Activated naive CD4-positive, alpha-beta T cell treated with Interleukin-2 at 50 U/mL for 16 hours (primary cell): ENCODE measurements at regions not wholly inside any gene's neighbourhood (a gene's known extent, or its start where the extent isn't known, plus 50 kb on each side); places are given as distances from the start of the nearest gene placed in this dataset.

Experiments
- DNase-seq: peaks from one replicate; pipeline ENCODE4 v3.0.0-alpha.2; 2020

GRCh38 chr1:47555841-47556560 is 118.2 kb downstream of the FOXD2 start:
- DNase-seq: no peak

DNA sequence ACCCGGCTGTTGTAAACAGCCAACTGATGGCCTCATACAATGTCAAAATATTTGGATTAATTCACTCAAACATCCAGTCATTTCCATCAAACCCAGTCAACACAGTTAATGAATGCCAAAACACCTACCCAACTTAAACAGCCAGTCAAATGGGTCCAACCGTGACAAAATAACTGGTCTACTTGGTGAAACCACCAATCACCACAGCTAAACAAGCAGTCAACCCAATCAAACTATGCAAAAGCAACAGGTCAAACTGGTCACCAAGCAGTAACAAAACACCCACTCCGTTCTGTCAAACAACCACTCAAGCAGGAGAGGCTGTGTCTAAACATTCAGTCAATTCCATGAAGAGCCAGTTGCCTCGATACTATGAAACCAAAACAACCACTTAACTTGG is 119.2 kb downstream of the FOXD2 start:
- DNase-seq: no peak

DNA sequence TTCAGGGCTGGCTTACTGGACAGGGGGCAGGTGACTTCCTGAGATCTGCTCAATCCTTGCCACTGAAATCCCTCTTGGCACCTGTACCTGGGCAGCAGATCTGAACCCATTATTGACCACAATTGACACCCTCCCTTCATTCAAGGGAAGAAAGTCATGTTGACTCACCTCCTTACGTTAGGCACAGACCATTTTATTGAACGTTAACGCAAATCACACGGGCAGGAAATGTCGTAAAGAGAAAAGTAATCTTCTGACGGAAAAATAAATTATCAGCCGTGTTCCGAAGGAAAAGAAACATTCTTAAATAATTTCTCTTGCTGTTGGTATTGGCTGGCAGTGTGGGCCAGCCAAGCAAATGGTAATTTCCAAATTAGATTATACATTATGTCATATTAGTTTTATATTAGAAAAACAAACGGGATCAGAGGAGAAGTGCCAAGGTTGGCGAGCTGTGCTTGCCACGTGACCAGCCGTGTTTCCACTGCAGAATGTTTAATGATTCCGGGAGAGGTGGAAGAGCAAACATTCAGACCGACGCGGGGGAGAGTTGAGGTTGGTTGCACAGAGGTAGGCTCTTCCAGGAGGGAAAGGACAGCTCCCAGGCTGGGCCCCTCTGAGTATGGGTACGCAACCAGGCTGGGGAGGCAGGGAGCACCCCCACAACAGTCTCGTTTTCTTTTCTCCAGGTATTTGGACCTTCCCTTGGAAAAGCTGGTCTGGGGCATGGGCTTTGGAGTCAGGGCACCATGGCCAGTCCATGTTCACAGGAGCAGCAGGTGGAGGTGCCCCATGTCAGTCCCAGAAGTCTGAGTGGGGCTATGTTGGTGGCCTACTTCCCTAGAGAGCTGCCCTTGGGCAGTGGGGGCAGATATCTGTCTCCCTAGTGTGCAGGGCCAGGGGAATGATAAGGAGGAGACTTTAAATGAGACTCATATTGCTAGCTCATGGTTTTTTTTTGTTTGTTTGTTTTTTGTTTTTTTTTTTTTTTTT is 121.1 kb downstream of the FOXD2 start:
- no peak for DNase-seq

DNA sequence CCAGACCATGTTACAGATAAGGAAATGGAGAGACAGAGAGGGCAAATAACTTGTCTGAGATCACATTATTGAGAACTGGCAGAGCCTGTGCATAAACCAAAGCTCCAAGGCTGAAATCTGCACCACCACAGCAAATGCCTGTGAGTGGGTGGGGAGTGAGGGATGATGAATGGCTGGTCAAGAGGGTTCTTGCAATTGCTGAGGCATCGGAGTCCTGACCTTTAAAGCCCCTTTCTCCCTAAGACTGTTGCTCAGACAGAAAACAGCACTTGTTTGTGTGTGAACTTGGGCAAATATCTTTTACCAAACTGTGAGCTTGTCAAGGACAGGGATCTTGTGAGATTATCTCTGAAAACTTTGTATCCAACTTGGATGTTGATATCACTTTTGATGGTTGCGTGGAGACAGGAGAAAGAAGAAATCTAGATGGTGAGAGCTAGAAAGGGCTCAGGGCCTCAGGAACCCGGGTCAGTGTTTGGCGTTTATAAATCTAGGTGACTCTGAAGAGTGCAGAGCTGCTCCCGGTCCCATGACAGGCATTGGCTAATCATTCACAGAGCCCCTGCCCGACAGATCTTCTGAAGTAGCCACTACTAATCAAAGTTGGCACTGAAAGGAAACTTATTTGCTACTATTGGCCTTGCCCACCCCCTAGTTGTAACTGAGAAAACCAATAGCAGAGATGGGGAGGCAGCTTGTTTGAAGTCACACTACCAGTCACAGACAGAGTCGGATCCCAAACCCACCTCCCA is 122.3 kb downstream of the FOXD2 start:
- DNase-seq: no peak

- no peak for DNase-seq
Measured at GRCh38 chr1:47561523-47562007, 123.7 kb downstream of the FOXD2 start.

DNA sequence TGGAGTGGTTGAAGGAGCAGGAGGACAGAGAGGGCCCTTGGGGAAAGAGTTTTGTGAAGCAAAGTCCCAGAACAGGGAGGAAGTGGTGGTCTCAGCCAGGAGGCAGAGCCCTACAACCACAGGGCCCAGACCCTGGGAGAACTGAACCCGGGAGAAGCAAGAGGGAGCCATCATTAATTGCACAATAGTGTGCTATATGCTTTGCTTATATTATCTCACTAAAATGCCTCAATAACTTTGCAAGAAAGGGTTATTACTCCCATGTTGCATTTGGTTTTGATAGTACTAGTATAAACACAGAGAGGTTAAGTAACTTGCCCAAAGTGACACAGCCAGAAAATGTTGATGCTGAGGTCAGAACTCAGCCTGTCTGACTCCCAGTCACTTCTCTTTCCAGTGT is 124.3 kb downstream of the FOXD2 start:
- DNase-seq: no peak

GRCh38 chr1:47562799-47563198 is 125.0 kb downstream of the FOXD2 start:
- no peak for DNase-seq

- DNase-seq: no peak
Measured at GRCh38 chr1:47563201-47563600, 125.4 kb downstream of the FOXD2 start.

DNA sequence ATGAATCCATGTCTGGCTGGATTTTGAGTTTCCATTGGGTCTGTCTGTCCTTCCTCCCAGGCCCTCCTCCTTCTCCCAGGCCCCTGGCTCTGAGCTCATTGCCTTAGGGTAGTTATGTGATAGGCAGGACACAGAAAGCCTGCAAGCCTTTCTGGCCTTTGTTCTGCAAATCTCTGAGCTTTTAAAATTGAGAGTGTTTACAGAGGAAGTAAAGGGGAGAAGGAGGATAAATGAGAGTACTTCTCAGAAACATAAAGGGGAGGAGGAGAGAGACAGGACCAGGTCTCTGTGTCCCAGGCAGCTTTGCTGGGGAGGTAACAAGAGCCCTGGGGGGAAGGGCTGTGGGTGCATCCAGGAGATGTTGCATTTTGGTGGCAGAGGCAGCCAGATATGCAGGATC is 126.7 kb downstream of the FOXD2 start:
- DNase-seq: no peak

DNA sequence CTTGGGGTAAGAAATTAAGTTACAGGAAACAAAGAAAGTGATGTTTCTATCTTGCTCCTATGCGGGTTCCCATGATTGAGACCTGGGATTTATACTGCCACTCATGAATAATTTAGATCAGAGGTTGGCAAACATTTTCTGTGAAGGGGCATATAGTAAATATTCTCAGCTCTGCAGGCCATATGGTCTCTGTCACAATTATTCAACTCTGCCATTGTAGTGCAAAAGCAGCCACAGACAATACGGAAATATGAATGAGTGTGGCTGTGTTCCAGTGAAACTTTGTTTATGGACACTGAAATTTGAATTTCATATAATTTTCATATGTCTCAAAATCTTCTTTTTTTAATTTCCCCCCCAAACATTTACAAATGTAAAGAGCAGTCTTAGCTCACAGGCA is 127.2 kb downstream of the FOXD2 start:
- DNase-seq: no peak

DNA sequence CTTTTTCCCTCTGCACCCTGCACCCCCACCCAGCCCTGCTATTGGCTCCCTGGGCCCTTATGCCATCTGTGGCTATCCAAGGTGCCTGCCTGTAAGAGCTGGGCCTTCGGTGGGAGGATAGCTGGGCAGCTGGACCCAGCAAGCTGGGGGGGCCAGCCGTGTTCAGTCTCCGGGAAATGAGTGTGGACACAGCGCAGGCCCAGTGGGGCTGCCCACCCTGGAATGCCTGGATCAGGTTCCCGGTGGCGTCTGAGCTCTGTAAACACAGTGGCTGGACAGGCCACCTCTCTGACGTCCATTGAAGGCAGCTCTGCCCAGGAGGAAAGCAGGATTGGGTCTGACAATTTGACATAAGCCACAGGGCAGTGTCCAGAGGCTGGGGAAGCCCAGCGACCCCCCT is 127.8 kb downstream of the FOXD2 start:
- no peak for DNase-seq

DNA sequence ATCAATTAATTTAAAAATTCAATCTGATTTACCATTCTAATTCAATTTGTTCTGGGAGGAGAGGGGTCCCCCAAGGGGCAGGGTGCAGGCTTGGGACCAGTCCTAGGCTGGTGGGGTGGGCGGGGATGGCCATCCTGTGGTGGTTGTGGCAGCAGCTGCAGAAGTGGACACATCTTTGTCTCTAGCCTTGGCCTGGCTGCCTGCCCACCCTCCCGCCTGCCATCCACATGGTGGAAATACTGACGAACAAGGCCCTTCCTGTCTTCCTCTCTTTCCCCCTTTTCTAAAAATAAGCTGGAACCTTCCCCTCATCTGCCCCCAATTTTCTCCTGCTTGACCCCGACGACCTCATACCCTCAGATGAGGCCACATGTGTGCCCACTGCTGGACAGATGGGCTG is 130.9 kb downstream of the FOXD2 start:
- no peak for DNase-seq

GRCh38 chr1:47569261-47569660 is 131.4 kb downstream of the FOXD2 start:
- DNase-seq: no peak

DNA sequence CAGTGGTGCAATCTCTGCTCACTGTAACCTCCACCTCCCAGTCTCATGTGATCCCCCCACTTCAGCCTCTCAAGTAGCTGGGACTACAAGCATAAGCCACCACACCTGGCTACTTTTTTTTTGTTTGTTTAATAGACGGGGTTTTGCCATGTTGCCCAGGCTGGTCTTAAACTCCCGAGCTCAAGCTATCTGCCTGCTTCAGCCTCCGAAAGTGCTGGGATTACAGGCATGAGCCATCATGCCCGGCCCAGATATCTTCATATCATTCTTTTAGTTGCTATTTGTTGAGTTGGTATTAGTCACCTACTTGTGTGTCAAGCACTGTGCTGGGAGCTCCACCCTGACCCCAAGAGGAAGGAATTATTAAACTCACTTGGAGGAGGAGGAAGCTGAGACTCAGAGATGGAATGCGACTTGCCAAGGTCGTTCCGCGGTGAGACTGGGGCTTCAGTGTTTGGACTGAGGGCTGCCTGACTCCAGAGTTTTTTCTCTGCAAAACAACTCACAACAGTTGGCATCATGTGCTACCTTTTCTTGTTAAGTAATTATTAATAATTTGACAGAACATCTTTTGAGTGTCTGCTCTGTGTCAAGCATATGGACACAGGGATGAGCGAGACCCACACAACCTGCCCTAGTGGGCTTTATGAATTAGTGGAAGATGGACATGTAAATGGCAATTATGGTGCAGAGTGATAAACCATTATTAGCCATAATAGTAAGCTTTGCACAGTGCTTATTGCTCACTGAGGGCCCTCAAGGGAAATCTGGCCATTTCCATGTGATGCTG is 132.0 kb downstream of the FOXD2 start:
- DNase-seq: no peak

DNA sequence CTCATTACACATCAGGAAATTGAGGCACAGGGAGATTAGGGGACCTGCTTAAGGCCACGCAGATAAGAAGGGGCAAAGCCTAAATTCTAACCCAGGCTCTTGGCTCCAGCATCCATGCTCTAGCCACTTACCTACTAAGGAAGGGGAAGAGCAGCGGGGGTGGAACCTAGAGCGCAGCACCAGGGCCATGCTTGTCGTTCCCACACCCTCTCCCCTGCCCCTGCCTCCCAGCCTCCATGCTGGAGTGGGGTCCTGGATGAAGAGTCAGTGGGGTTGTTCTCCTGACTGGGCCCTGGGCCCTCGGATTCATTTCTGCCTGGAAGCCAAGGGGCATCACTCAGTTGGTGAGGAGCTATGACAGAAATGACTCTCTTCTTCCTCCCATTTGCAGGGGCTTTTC is 133.3 kb downstream of the FOXD2 start:
- no peak for DNase-seq

DNA sequence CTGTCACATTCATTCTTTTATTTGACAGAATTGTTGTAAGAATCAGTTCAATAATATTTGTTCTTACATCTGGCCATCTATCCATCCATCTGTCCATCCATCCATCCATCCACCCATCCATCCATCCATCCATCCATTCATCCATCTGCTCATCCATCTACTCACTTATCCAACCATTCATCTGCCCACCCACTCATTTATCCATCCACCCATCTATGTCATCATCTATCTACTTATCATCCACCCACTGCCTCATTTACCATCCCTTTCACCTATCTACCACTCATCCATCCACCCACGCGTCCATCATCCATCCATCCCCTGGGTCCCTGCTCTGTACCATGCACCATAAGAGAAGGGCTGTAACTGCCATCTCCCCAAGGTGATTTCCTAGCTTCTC is 134.1 kb downstream of the FOXD2 start:
- no peak for DNase-seq

DNA sequence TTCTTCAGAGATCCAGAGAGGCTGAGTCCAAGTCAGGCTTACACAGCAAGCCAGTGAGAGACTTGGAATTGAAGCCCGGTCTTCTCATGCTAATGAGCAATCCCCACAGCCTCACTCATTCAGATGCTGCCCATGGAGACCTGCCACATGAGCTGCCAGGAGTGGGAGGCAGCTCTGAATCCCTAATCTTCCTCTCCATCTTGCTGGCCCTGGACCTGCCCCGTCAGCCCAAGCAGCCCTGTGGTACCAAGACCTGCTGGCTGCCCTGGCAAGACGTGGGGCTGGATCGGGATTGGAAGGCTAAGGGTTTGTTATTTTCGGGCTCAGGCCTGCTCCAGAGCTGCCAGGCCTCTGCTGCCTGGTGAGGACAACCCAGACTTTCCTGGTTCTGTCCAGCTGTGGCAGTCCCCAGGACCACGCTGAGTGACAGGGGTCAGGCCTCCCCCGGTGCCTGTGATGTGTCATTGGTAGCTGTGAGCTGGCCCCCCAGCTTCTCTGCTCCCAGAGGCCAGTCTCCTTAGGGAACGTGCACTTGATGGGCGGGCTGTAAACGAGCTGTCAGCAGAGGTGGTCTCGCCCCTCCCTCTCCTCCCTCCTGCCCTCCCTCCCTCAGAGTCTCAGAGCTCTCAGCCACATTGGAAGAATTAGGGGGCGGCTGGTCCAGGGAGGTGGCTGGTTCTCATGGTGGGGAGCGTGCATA is 135.0 kb downstream of the FOXD2 start:
- DNase-seq: no peak

DNA sequence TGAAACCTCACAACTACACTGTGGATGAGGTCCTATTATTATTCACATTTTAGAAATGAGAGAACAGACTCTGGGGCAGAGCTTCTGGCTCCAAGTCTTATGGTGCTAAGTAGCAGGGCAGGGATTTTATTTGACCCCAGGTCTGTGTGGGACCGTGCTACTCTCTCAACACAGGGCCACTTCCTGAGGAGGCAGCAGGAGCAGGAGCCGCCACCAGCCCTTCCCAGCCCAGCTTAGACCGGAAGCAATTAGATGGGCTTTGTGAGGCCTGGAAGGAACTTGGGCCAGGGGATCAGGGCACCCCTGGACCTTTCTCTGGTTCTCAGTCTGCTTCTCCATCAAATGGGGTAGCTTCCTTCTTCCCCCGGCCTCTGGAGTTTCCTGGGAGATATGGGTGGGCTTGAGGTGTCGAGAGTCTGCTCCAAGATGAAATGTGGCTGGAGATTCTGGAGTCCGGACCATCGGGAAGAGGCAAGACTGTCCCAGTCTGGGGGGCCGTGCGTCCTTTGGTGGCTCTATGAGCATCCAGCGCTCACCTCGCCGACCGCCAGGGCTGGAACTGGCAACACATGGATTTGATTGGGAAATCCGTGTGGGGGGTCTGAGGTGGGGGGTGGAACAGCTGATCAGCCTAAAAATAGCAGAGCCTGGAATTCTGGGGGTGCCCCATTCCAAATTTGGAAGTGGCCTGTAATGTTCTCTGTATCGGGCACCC is 136.8 kb downstream of the FOXD2 start:
- DNase-seq: no peak

- no peak for DNase-seq
Measured at GRCh38 chr1:47575855-47576757, 138.3 kb downstream of the FOXD2 start.

DNA sequence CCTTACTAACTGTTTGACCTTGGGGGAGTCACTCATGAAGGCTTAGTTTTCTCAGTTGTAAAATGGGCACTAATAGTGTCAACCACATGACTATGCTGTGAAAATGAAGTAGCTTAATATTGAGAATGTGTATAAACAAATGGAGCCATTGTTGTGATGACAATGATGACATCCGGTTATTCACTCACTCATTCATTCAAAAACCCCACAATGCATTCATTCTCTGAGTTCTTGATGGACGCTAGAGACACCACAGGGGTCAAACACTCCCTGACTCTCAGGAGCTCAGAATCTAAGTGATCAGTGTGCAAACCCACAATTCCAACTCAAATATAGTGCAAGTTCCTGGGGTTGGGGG is 138.9 kb downstream of the FOXD2 start:
- DNase-seq: no peak
